ENCODE measurements at regions not wholly inside any gene's neighbourhood (a gene's known extent, or its start where the extent isn't known, plus 50 kb on each side); places are given as distances from the start of the nearest gene placed in this dataset.

DNA sequence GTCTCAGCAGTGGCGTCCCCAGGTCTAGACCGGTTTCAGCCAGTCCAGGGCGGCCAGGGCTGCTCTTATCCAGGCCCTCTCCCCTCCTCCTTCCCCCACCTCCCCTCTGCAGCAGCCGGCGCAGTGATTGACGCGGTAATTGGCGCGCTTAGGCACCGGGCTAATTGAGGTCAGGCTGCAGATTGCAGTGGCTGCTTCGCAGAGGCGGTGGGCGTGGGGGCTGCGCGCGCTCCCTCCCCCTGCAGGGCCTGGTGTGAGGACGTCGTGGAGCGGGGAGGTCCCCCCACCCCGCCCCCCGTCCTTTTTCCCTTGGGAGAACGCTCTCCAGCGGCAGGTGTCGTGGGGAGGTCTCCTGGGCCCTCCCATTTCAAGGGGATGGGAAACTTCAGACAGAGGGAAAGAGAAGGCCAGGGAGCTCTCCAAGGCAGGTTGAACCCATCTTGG lies 70.4 kb upstream of the BLCAP start:
- DNase-seq (ENCODE audit: low spot score) = no peak

DNA sequence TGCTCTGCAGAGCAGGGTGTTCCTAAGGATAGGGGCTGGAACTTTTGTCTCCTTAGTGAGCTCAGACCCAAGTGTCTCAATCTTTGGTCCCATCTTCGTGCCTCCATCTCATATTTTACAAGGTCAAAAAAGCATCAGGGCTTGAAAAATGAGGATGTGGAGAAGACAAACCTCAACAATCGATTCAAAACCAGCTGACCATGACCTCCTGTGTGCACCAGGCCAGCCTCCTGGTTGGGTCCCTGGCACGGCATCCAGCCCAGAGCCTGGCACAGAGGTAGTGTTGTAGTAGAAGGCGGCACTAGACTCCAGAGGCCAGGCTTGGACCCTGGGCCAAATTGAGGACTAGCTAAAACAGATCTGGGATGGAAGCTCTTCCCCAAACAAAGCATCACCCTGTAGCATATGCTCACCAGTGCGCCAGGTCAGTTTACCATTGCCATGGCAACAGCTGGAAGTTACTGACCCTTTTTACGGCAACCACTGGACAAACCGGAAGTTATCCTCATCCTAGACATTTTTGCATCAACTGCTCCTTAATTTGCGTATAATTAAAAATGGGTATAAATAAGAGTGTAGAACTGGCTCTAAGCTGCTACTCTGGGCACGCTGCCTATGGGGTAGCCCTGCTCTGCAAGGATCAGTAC lies 69.3 kb upstream of the BLCAP start:
- DNase-seq (ENCODE audit: low spot score) = no peak

DNA sequence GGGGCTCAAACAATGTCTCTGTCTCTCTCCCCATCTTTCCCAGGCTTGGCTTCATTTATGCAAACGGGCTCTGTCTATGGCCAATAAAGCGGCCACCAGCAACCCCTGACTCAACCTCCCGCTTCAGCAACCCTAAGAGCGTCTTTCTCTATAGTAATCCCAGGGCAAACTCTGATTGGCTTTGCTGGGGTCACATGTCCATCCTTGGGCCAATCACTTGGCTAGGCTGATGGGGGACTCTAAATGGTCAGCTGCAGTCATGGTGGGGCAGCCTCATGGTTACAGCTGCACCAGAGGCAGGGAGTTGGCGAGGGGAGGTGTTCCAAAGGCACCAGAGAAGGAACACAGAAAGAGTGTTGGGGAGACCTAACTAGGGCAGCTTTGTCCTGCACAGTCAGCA lies 68.5 kb upstream of the BLCAP start:
- DNase-seq (ENCODE audit: low spot score) = no peak

DNA sequence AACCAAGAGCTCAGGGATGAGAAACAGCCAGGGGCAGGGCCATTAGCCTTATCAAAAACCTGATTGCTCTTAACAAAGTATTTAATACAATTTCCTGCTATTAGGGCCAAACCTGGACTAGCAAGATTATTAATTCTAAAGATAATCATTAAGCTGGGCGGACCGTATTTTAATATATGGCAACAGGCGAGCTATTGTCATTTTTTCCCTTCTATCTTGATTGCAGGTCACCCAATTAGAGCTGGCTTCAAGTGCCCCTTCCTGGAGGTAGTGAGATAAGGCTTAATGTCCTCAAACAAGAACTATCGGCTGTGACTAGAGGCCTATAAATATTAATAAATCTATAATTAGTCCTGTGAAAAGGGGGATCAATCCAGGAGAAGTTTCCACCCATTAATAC lies 66.0 kb upstream of the BLCAP start:
- no peak for DNase-seq (ENCODE audit: low spot score)

DNA sequence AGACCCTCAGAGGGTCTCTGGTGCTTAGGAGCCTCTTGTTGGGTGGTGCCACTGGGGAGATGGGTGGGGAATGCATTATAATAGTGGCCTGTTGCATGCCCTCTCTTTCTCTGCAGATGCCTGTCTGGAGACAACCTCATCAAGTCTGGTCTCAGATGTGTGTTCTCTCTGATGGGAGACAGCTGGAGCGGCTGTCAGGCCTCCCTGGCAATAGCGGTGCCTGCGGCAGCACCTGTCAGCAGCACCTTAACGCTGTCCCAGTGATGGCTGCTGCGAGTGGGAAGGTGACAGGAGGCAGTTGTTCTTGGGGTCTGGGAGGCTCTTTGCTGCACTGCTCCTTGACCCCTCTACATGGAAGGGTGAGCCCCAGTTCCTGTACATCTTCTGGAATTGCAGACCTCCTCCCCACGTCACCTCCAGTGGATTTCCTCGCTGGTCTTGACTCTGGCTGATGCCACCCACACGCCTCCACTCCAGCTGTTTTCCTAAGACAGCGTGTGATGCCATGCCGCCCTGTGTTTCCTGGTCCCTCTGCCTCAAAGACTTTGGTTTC lies 63.3 kb upstream of the BLCAP start:
- no peak for DNase-seq (ENCODE audit: low spot score)

DNA sequence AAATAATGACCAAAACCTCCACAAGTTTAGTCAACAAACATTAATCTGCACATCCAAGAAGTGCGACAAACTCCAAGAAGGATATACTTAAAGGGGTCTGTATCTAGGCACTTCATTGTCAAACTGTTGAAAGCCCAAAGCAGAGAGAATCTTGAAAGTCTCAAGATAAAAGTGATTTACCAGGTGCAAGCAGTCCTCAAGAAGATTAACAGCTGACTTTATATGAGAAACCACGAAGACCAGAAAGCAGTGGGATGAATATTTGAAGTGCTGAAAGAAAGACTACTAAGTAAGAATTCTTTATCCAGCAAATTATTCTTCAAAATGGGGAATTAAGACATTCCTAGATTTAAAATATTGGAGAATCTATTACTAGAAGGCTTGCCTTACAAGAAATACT lies 58.4 kb upstream of the BLCAP start:
- no peak for DNase-seq (ENCODE audit: low spot score)

DNA sequence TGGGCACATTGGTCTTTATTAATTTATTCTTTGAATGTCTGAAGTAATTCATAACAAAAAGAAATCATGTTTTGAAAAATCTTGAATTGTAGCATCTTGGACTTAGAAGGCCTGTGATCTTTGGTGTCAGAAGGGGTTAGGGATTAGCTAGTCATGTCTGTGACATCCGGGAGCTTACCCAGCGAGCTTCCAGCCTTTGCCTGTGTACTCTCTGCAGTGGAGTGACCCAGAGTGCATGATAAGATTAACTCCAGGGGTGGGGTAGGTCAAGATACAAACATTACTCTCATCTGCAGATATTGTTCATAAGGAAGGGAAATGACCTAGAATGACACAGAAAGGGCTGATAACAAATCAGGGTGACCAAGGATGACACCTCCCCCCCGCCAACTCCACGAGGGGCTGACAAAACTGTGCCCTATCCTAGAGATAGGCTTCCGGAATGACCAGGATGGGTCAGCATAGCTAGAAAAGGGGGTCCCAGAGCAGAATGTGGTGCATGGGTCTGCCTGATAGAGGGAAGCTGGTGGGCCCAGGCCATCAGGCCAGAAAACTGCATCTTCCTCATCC lies 56.6 kb upstream of the BLCAP start:
- DNase-seq (ENCODE audit: low spot score) = no peak

DNA sequence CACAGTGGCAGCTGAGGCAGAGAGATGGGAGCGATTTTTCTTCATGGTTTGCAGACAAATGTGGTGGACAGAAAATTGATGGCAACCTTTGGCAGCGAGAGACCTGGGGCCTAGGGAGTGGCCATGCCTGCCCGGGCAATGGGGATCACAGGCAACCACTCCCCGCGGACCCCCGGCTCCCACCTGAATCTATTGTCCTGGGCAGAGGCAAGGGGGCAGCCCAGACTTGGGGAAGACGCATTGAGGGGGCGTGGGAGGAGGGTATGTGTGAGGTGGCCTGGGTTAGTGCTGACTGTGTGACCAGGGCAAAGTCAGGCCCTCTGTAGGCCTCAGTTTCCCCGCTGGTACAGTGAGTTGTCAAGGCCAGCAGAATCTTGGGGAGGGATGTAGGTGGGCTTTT lies 53.6 kb upstream of the BLCAP start:
- DNase-seq (ENCODE audit: low spot score) = no peak

DNA sequence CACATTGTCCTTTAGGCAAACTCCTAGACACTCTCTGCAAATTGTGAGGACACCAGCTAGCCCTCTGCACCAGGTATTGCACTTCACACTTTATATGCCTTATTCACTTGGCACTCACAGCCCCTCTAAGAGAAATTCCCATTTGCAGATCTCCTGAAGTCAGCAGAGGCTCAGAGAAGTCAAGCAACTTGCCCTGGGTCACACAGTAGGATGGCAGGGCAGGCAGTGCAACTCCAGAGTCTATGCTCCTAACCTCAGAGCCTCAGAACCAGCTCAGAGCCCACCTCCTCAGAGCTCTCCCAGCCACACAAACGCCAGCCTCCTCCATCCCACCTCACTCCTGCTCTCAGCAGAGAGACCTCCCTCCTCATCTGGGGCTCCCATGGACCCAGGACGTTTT lies 52.4 kb upstream of the BLCAP start:
- DNase-seq (ENCODE audit: low spot score) = no peak

DNA sequence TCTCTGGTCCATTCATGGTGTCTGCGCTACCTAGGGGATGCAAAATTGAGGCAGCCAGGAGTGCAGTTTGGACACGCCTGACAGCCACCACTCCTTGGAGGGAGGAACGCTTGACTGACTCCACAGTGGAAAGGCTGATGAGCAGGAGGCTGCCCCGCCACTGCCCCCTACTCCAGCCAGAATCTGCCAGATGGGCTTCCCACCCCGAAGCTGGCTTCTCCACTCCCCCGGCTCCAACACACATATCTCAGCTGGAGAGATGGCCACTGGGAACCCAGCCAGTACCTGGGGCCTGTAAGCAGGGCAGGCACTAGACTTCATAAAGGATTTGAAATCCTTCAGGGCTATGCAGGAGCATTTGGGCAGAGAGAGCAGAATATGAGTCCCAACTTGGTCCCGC lies 51.4 kb upstream of the BLCAP start:
- no peak for DNase-seq (ENCODE audit: low spot score)

DNA sequence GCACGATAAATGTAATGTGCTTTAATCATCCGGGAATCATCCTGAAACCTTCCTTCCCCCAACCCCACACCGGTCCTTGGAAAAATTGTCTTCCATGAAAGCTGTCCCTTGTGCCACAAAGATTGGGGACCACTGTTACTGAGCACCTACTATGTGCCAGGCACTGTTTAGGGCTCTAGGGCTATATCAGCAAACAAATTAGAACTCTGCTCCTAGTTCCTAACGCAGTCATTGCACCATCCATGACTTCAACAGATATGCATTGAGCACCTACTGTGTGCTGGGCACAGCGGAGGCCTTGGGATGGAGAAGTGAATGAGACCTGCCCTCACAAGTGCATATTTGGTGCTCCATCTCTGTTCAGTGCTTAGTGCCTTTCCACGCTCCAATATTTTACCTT lies 50.3 kb upstream of the BLCAP start:
- no peak for DNase-seq (ENCODE audit: low spot score)
